CD14-positive monocyte (primary cell): ENCODE measurements at regions not wholly inside any gene's neighbourhood (a gene's known extent, or its start where the extent isn't known, plus 50 kb on each side); places are given as distances from the start of the nearest gene placed in this dataset.

ENCODE experiments used
- DNase-seq, 3 donors: peaks; one replicate each; pipeline ENCODE4 v3.0.0-alpha.2; 2011 to 2022
- H2AFZ ChIP-seq: 2 replicates; pipeline ENCODE4 v1.6.0; 2012; ENCODE audit warnings: mild to moderate bottlenecking, low read depth, low read length, inconsistent platforms; ENCODE audit not compliant: insufficient read depth, poor library complexity, severe bottlenecking
- H3K27ac ChIP-seq, 2 donors: 1 replicate in 1 of 2; 2 replicates in 1 of 2; pipeline ENCODE4 v1.5.1; 2012 to 2013; ENCODE audit warnings: low read length in 2 of 2, control low read depth in 1 of 2, inconsistent platforms in 1 of 2, low read depth in 1 of 2, mild to moderate bottlenecking in 1 of 2
- H3K27me3 ChIP-seq, 2 donors: one replicate each; pipeline versions ENCODE4 v1.6.0 to v1.6.1; 2011 to 2013; ENCODE audit warnings: low read length in 2 of 2; ENCODE audit not compliant: control insufficient read depth in 2 of 2, insufficient read depth in 2 of 2
- H3K36me3 ChIP-seq, 2 donors: replicated peaks in 1 of 2; 1 replicate in 1 of 2; 2 replicates in 1 of 2; pipeline versions ENCODE4 v1.5.1 to v1.6.1; 2012 to 2013; ENCODE audit warnings: low read length in 2 of 2, control low read depth in 1 of 2, inconsistent platforms in 1 of 2, mild to moderate bottlenecking in 1 of 2; ENCODE audit not compliant: insufficient read depth in 2 of 2, control insufficient read depth in 1 of 2
- H3K4me1 ChIP-seq, 2 donors: 1 replicate in 1 of 2; 2 replicates in 1 of 2; pipeline versions ENCODE4 v1.5.1 to v1.6.1; 2012 to 2013; ENCODE audit warnings: low read length in 2 of 2, control low read depth in 1 of 2, inconsistent platforms in 1 of 2, mild to moderate bottlenecking in 1 of 2, moderate library complexity in 1 of 2; ENCODE audit not compliant: insufficient read depth in 2 of 2, control insufficient read depth in 1 of 2
- H3K4me2 ChIP-seq: replicated peaks from 2 replicates; pipeline ENCODE3; 2012; ENCODE audit warnings: low read length, moderate library complexity, mild to moderate bottlenecking; ENCODE audit not compliant: poor library complexity, severe bottlenecking; ENCODE audit errors: extremely low read depth
- H3K4me3 ChIP-seq, 3 experiments: fragments of 200-600 bp in 1 of 3; sonication (generic) in 1 of 3; replicated peaks in 1 of 3; 1 replicate in 2 of 3; 2 replicates in 1 of 3; pipeline ENCODE4 v1.5.1; 2011 to 2013; ENCODE audit warnings: low read length in 3 of 3, mild to moderate bottlenecking in 3 of 3, control low read depth in 2 of 3, low read depth in 2 of 3, inconsistent platforms in 1 of 3, moderate library complexity in 1 of 3
- H3K79me2 ChIP-seq: 2 replicates; pipeline ENCODE4 v1.6.0; 2012; ENCODE audit warnings: mild to moderate bottlenecking, control low read depth, inconsistent platforms, low read length, moderate library complexity; ENCODE audit not compliant: insufficient read depth
- H3K9ac ChIP-seq: 2 replicates; pipeline ENCODE4 v1.6.0; 2017; ENCODE audit warnings: low read length, mild to moderate bottlenecking; ENCODE audit not compliant: insufficient read depth, poor library complexity, severe bottlenecking
- H3K9me3 ChIP-seq, 2 donors: replicated peaks in 1 of 2; 1 replicate in 1 of 2; 2 replicates in 1 of 2; pipeline versions ENCODE4 v1.5.1 to v1.6.1; 2012 to 2013; ENCODE audit warnings: low read length in 2 of 2, control low read depth in 1 of 2; ENCODE audit not compliant: control insufficient read depth in 1 of 2, insufficient read depth in 1 of 2
- H4K20me1 ChIP-seq: 2 replicates; pipeline ENCODE4 v1.6.0; 2012; ENCODE audit warnings: mild to moderate bottlenecking, low read length, control low read depth, moderate library complexity; ENCODE audit not compliant: insufficient read depth
- H3K27ac Mint-ChIP-seq, 7 donors: one replicate each; pipeline ENCODE4 v1.8.0; 2020; ENCODE audit warnings: mild to moderate bottlenecking in 7 of 7, mixed read lengths in 7 of 7, moderate library complexity in 6 of 7, inconsistent platforms in 2 of 7
- H3K27me3 Mint-ChIP-seq, 3 donors: one replicate each; pipeline ENCODE4 v1.8.0; 2021 to 2022; ENCODE audit warnings: low read depth in 3 of 3, mild to moderate bottlenecking in 3 of 3, mixed read lengths in 3 of 3, moderate library complexity in 3 of 3, inconsistent platforms in 1 of 3
- H3K36me3 Mint-ChIP-seq, 2 donors: one replicate each; pipeline ENCODE4 v1.8.0; 2020; ENCODE audit warnings: mixed read lengths in 2 of 2, inconsistent platforms in 1 of 2, mild to moderate bottlenecking in 1 of 2
- H3K4me1 Mint-ChIP-seq: one replicate; pipeline ENCODE4 v1.8.0; 2020; ENCODE audit warnings: mild to moderate bottlenecking, mixed read lengths
- H3K4me3 Mint-ChIP-seq, 2 donors: one replicate each; pipeline ENCODE4 v1.8.0; 2020; ENCODE audit warnings: mild to moderate bottlenecking in 2 of 2, mixed read lengths in 2 of 2, moderate library complexity in 1 of 2
- H3K9me3 Mint-ChIP-seq, 7 donors: one replicate each; pipeline ENCODE4 v1.8.0; 2020 to 2022; ENCODE audit warnings: mixed read lengths in 7 of 7, mild to moderate bottlenecking in 6 of 7, moderate library complexity in 6 of 7, inconsistent platforms in 2 of 7
- WGBS: methylation state at CpG from one replicate; pipeline ENCODE4 v1.1.5; 2013; ENCODE audit warnings: missing lambda C conversion rate; ENCODE audit not compliant: insufficient coverage; 5-methylcytosine and 5-hydroxymethylcytosine counted together
- intact Hi-C, 2 donors: fragments of 100-400 bp; cut with micrococcal nuclease; formaldehyde crosslinking; loops; one replicate each; pipeline versions ENCODE4 v1.15.0 to v1.15.1; 2023
- TF ChIP-seq, protein P1 (sequence below): fragments of 200-600 bp; IDR thresholded peaks from one replicate; pipeline ENCODE4 v1.8.0; 2022; ENCODE audit warnings: antibody characterized with exemption, mild to moderate bottlenecking

DNA sequence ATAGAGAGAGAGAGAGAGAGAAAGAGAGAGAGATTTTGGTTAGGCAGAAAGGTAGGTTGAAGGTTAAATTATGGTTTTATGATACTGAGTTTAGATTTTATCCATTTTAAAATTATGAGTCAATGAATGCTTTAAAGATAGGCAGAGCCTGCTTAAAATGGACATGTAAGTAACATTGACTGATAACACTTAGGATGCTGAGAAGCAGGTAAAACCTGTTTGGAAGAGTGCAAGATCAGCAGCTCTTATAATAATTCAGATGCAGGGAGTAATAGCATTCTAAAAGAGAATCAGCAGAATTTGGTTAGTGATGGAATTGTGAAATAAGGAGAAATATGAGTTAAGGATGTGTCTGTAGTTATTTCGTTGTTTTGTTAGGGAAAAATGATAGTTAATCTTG, 446.6 kb downstream of the PLA2G4A start:
- H3K9me3 ChIP-seq: no peaks in the 10 kb centered on the region
- no peak overlapping the region for H3K9ac ChIP-seq
- no CpG with 5 or more reads among the region's 1 CpG for WGBS
- Mint-ChIP-seq H3K27me3 (no peaks in the 10 kb centered on the region), H3K4me1 (no peaks in the 10 kb centered on the region), H3K27ac (no peak overlapping the region), H3K36me3 (no peaks in the 10 kb centered on the region), H3K9me3 (no peaks in the 10 kb centered on the region), H3K4me3 (no peak overlapping the region)
- TF ChIP-seq, protein P1, sequence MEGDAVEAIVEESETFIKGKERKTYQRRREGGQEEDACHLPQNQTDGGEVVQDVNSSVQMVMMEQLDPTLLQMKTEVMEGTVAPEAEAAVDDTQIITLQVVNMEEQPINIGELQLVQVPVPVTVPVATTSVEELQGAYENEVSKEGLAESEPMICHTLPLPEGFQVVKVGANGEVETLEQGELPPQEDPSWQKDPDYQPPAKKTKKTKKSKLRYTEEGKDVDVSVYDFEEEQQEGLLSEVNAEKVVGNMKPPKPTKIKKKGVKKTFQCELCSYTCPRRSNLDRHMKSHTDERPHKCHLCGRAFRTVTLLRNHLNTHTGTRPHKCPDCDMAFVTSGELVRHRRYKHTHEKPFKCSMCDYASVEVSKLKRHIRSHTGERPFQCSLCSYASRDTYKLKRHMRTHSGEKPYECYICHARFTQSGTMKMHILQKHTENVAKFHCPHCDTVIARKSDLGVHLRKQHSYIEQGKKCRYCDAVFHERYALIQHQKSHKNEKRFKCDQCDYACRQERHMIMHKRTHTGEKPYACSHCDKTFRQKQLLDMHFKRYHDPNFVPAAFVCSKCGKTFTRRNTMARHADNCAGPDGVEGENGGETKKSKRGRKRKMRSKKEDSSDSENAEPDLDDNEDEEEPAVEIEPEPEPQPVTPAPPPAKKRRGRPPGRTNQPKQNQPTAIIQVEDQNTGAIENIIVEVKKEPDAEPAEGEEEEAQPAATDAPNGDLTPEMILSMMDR: no peak
- H3K36me3 ChIP-seq: no peaks in the 10 kb centered on the region
- H3K27me3 ChIP-seq: no peaks in the 10 kb centered on the region
- no peak for DNase-seq
- H3K79me2 ChIP-seq: no peaks in the 10 kb centered on the region
- no peak overlapping the region for H3K4me2 ChIP-seq
- no peak overlapping the region for H3K4me3 ChIP-seq
- no peak overlapping the region for H2AFZ ChIP-seq
- H4K20me1 ChIP-seq: no peaks in the 10 kb centered on the region
- no peaks in the 10 kb centered on the region for H3K4me1 ChIP-seq
- intact Hi-C loops: no loop called here
- no peak overlapping the region for H3K27ac ChIP-seq

DNA sequence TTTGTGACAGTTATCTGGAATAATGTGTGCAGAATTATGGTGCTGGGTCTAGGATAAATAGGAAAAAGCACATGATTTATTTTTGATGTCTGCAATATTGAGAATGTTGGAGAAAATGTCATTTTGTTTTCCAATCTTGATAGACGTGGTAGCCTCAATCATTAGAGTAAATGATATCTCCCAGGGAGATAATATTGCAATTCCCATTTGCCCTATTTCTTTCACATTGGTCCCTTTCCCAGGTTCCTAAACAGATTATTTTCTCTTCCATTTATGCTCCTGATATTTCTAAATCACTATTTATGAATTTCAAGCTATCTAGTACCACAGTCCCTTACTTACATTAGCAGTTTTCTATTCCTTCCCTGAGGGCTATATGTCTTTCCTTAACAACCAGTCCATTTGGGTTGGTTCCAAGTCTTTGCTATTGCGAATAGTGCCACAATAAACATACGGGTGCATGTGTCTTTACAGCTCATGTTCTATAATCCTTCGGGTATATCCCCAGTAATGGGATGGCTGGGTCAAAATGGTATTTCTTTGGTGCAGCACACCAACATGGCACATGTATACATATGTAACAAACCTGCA, 447.3 kb downstream of the PLA2G4A start:
- H3K4me3 Mint-ChIP-seq: no peak overlapping the region
- no CpG with 5 or more reads among the region's 4 CpGs for WGBS

More for the DNA sequence above, 447.3 kb downstream of the PLA2G4A start:
- Histone ChIP-seq H2AFZ (no peak overlapping the region), H3K4me3 (no peak overlapping the region), H3K79me2 (no peaks in the 10 kb centered on the region), H3K9me3 (no peaks in the 10 kb centered on the region), H4K20me1 (no peaks in the 10 kb centered on the region), H3K9ac (no peak overlapping the region), H3K27ac (no peak overlapping the region), H3K36me3 (no peaks in the 10 kb centered on the region), H3K4me2 (no peak overlapping the region), H3K4me1 (no peaks in the 10 kb centered on the region), H3K27me3 (no peaks in the 10 kb centered on the region)
- Mint-ChIP-seq H3K4me1 (no peaks in the 10 kb centered on the region), H3K27me3 (no peaks in the 10 kb centered on the region), H3K36me3 (no peaks in the 10 kb centered on the region), H3K27ac (no peak overlapping the region), H3K9me3 (no peaks in the 10 kb centered on the region)
- TF ChIP-seq, protein P1: no peak
- intact Hi-C loops: no loop called here
- DNase-seq: no peak
